BJ (cell line): ENCODE measurements at regions not wholly inside any gene's neighbourhood (a gene's known extent, or its start where the extent isn't known, plus 50 kb on each side); places are given as distances from the start of the nearest gene placed in this dataset. TPM values are rescaled to one million over a fixed set of nuclear protein-coding genes. Genes with fewer than 3 reads are reported as not detected.
A peak's percentile ranks its signal among the peaks of the same experiment; 100 is the strongest.

Source experiments
- CTCF ChIA-PET: fragments of 350-600 bp; formaldehyde crosslinking; extraction: SDS; loops from one replicate; lab custom pipeline; 2021; ENCODE audit warnings: antibody characterized with exemption, inconsistent platforms; lab: Yijun Ruan, JAX
- POLR2A ChIA-PET: fragments of 300-600 bp; sonication (Branson Sonifier 250); formaldehyde crosslinking; extraction: SDS; loops from one replicate; lab custom pipeline; 2021; ENCODE audit warnings: antibody characterized with exemption; lab: Charles Lee
- DNase-seq: peaks from one replicate; pipeline ENCODE4 v3.0.0-alpha.2; 2011; ENCODE audit warnings: low read depth
- H3K27me3 ChIP-seq: 2 replicates; pipeline ENCODE4 v1.6.0; 2011; ENCODE audit warnings: low read length; ENCODE audit not compliant: control insufficient read depth, insufficient read depth
- H3K36me3 ChIP-seq: 2 replicates; pipeline ENCODE4 v1.5.1; 2011; ENCODE audit warnings: low read length; ENCODE audit not compliant: control insufficient read depth, insufficient read depth
- H3K4me3 ChIP-seq: 2 replicates; pipeline ENCODE4 v1.5.1; 2011; ENCODE audit warnings: low read depth, mild to moderate bottlenecking, control low read depth, low read length
- CTCF ChIP-seq: IDR thresholded peaks from 2 replicates; pipeline ENCODE4 v1.5.1; 2011; ENCODE audit warnings: low read depth, mild to moderate bottlenecking, control low read depth, inconsistent platforms, low read length, moderate library complexity; ENCODE audit not compliant: insufficient read depth
- small RNA-seq: library from RNA; depleted of rRNA; stranded (forward); fragments of <200 nt; gene quantifications from one replicate; pipeline ENCODE3, GENCODE V24; 2012; ENCODE audit warnings: low replicate concordance, low read depth; ENCODE audit not compliant: insufficient read length

GRCh38 chrX:141341341-141341740 is 99.0 kb upstream of the SPANXC start:
- H3K36me3 ChIP-seq = no peaks in the 10 kb centered on the region
- no peak for TF ChIP-seq CTCF
- ChIA-PET CTCF (no interaction called here), POLR2A (no interaction called here)
- H3K27me3 ChIP-seq = no peaks in the 10 kb centered on the region
- no peak overlapping the region for H3K4me3 ChIP-seq
- peak; percentile 10 for DNase-seq

GRCh38 chrX:141320801-141321200 is 78.5 kb upstream of the SPANXC start:
- no peak for TF ChIP-seq CTCF
- Histone ChIP-seq H3K4me3 (no peak overlapping the region), H3K36me3 (no peaks in the 10 kb centered on the region), H3K27me3 (no peaks in the 10 kb centered on the region)
- ChIA-PET POLR2A (no interaction called here), CTCF (no interaction called here)
- no peak for DNase-seq

GRCh38 chrX:141314441-141314840 is 72.1 kb upstream of the SPANXC start:
- CTCF ChIA-PET = no interaction called here
- POLR2A ChIA-PET = no interaction called here
- DNase-seq = no peak
- TF ChIP-seq CTCF = no peak
- Histone ChIP-seq H3K4me3 (no peak overlapping the region), H3K36me3 (no peaks in the 10 kb centered on the region), H3K27me3 (no peaks in the 10 kb centered on the region)

GRCh38 chrX:141301017-141301416 is 58.7 kb upstream of the SPANXC start:
- Histone ChIP-seq H3K4me3 (no peak overlapping the region), H3K27me3 (no peaks in the 10 kb centered on the region), H3K36me3 (no peaks in the 10 kb centered on the region)
- no peak for TF ChIP-seq CTCF
- ChIA-PET POLR2A (no interaction called here), CTCF (interaction anchor here (1.5 kb wide), 1 partner anchor 17 kb away, joined by 6 read pairs; no protein-coding TSS in a partner anchor)
- DNase-seq = no peak

Small RNA genes lying in the stretch of these regions (small RNA-seq; reads per million reads assigned to genes)
- gene AC234779.1 = not detected
